GM19397 (cell line): ENCODE measurements at regions not wholly inside any gene's neighbourhood (a gene's known extent, or its start where the extent isn't known, plus 50 kb on each side); places are given as distances from the start of the nearest gene placed in this dataset.

Experiments used
- ATAC-seq: cut with Tn5 transposase; IDR thresholded peaks from one replicate; pipeline ENCODE4 v1.9.1; 2021; ENCODE audit warnings: mild to moderate bottlenecking, moderate library complexity; ENCODE audit not compliant: unreplicated experiment

DNA sequence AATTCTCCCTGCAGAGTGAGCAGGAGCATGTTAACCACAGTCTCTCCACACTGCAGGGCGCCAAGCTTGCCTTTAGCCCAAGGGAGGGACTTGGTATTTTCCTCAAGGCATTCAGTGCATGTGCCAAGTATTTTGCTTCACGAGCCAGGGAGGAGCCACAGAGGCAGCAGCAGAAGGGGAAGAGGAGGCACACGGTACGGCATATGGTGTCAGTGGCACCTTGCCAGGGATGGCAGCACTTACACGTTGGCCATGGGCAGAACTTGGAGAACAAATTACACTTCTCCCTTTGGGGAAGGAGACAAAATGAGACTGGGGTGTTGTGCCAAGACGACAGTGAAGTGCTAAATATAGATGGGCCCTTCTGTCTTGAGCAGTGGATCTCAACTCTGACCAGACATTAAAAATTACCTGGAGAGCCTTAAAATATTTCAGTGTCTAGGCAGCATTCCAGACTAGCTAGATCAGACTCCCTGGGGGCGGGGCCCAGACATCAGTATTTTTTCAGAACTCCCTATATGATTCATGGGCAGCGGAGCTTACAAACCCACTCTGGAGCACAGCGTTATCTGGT lies 155.8 kb downstream of the DRD1 start:
- ATAC-seq = no peak

DNA sequence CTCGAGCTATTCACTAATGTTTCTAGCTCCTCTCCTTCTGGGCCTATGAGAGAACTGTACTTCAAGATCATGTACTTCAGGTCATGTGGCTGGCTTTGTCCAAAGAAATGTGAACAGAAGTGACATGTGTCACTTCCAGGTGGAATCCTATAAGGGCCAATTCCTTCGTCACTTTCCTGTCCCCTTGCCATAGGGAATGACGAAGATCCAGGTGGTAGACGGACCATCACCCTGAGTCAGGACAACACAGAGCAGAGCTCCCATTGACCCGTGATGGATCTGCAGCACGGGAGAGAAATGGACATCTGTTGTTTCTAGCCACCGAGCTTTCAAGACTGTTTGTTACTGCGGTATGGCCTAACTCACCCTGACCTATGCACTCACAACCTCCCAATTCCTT lies 157.0 kb downstream of the DRD1 start:
- ATAC-seq = no peak

DNA sequence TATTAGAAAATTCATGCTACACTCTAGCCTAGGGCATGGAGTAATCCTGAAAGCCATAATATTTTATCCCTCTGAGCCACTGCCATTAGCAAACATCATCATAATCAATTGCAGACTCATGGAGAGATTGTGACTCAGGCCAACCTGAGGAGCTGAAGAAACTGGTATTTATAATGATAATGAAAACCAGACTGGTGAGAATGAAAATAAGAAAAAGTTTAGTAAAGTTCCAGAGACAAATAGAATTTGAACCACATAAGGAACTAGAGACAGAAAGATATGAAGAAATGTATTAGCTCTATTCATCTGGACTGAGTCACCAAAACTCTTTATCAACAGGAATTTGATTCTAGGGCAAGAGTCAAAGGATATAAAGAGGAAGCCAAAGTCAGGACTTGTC lies 158.7 kb downstream of the DRD1 start:
- ATAC-seq = no peak

DNA sequence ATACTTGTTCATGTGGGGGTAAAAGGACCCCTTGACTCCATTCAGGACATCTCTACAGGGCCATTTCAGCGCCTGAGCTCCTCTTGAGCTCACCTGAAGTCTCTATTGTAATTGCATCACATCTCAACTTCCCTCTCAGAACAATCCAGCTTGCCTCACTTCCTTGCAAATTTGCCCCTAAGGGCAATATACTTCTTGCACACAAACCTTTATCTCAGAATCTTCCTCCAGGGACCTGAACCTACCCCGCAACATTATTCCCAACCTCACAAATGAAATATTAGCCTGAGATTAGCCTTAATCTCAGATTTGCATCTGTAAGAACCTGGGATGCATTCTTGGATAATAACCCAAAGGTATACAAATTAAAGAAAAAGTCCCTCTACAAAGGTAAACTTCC lies 159.2 kb downstream of the DRD1 start:
- ATAC-seq = no peak

DNA sequence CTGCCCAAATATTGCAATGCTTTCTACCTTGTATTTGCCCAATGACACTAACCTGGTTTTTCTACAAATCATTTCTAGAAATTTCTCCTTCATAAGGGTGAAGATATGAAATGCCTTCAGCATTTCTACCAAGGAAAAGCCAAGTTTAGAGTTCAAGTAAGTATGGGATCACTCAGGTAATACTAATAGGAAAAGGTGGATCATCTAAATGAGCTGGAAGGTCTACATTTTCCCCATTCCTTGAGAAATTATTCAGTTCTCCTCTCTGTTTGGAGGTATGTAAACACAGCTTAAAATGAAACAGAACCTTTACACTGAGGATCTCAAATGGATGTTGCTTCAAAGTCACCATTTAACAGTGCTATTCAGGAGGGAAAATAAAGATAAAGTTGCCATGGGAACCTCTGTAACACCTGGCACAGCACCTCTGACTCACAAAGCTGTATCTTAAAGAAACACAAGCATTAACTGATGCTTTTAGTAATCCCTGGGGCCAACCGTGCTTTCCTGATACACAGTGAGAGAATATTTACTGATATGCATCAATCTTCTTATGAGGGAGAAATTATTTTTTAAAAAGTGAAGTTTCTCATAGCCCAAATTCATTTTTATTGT lies 161.3 kb downstream of the DRD1 start:
- no peak for ATAC-seq

DNA sequence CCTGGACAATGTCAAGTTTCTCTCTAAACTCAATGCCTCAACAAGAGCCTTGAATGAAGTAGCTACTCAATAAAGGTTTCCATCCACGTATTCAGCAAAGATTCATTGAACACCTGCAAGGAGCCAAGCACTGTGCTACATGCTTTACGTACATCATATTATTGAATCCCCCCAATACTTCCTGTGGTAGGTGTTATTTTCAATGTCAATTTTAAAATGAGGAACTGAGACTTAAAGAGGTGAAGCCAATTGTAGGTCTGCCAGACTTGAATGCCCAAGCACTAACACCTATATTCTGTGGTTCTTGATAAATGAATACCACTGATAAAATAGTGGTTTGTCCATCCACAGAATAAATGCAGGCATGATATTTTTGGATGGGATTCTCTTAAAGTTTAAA lies 162.3 kb downstream of the DRD1 start:
- ATAC-seq = no peak

DNA sequence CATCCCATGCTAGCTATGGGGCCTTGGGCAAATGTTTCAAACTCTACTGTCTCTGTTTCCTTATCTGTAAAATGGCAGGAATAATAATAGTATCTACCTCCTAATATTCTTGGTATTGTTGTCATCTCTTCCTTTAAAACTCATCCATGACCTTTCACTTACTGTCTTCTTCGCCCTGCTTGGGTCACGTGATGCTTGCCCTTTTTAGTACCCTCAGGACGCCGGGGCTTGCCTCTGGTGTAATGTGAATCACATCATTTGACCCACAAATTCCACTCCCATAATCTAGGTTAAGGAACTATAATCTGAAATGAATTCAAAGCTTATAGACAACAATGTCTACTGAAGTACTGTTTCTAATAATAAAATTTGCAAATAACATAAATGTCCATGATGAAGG lies 162.7 kb downstream of the DRD1 start:
- ATAC-seq = no peak

DNA sequence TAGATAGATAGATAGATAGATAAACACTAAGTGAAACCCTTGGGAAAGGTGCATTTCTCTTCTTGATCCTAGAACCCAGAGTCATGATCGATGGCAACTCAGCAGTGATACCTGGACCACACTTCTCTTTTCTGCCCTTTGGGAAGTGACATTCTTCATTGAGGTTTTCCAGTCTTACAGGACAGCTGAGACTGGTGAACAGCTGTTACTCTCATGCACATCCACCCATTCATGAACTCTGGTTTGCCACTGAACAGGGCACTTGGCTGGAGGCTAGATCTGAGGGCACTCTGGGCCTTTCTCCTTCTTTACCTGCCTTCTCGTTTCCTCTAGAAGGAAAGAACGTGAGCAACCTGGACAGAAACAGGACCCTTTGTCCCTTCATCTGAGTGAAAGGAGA lies 164.5 kb downstream of the DRD1 start:
- no peak for ATAC-seq

DNA sequence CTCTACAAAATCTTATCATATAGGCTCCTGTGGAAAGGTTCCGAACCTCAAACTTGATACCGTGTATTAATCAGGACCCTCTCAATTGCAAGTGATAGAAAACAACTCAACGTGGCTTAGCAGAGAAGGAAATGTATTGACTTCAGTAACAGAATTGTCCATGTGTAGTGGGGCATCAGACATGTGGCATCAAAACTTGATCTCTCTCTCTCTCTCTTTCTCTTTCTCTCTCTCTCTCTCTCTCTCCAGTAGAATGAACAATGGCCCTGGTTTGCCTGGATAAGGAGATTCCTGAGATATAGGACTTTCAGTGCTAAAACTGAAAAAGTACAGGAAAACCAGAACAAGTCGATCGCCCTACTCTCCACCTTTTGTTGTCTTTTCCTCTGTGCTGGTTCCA lies 168.2 kb downstream of the DRD1 start:
- no peak for ATAC-seq

DNA sequence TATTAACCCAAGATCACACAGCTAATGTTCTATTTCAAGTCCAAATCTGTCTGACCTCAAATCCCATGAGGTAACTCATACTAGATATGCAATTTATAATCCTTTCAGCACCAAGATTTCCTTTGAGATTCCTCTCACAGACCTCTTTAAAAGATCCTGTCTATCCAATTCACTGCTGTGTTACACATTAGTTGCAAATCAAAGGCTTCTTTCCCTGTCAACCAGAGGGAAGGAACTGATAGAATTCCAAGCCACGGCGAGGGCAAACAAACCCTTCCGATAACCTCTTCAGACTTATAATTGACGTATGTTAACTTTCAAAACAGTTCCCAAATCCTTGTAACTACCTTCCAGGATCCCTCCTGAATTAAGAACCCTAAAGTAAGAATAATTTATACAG lies 168.9 kb downstream of the DRD1 start:
- no peak for ATAC-seq

DNA sequence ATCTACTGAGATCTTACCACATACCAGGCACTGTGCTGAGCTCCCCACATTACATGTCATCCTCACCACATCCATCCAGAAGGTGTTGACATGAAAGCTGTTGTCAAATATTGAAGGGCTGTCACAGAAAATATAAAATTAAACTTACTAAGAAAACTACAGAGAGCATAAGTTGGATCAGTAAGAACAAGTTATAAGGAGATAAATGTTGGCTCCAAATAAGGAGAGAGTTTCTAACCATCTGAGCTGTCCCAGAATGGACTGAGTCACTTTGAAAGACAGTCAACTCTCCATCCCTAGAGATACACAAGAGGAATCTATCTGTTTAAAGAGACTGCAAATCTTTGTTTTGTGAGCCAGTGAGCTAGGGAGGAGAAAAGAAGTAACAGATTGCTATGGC lies 169.8 kb downstream of the DRD1 start:
- ATAC-seq = no peak

DNA sequence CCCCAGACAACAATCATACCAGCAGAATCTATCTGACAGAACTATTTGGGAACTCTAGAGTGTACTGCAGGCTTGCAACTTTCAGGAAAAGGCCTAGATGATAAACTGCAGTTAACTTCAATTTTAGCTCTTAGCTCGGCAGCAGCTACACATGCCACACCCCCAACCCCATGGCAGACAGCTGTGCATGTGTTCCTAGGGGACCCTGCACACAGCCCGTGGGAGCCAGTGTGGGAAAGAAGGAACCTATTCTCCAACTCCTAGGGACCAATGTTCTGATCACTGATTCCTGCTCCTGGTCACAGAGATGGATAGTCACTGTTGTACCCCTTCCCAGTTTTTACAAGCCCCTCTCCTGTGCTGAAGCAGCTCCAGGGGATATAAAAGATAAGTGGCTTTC lies 179.6 kb downstream of the DRD1 start:
- no peak for ATAC-seq

DNA sequence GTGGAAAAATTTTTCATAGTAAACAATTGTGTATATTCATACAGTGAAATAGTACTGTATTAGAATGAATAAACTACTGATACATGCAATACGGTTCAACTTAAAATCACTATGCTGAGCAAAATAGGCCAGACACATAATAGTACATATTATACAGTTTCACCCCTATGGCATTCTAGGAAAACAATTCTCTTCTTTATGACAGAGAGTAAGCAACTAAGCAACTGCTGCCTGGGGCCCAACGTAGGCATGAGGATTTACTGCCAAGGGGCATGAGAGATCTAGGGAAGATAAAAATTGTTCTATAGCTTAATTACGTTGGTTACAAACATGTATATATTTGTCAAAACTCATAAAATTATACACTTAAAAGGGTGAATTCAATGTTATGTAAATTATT lies 180.2 kb downstream of the DRD1 start:
- ATAC-seq = no peak

DNA sequence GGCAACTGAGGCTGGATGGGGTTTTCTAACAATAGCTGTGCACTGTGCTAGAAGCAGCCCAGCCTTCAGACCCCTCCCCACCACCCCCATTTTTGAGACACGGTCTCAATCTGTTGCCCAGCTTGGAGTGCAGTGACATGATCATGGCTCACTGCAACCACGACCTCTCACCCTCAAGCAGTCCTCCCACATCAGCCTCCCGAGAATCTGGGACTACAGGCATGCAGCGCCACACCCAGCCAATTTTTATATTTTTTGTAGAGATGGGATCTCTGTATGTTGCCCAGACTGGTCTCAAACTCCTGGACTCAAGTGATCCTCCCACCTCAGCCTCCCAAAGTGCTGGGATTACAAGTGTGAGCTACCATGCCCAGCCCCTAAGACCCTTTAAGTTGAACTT lies 182.5 kb downstream of the DRD1 start:
- no peak for ATAC-seq

DNA sequence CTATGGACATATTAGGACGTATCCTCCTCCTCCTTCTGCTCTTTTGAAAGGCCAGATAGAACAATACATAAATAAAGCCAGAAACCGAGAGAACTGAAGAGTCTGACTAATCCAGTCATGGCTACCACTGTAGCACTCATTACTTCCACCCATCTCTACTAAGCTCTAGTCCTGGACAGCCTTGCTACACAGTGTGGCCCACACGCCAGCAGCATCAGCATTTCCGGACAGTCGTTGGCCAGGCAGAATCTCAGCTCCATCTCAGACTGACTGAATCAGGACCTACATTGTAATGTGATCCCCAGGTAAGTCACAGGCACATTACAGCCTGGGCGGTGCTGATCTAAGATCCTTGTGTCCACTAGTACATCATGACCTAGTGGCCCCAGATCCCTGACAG lies 182.9 kb downstream of the DRD1 start:
- no peak for ATAC-seq

DNA sequence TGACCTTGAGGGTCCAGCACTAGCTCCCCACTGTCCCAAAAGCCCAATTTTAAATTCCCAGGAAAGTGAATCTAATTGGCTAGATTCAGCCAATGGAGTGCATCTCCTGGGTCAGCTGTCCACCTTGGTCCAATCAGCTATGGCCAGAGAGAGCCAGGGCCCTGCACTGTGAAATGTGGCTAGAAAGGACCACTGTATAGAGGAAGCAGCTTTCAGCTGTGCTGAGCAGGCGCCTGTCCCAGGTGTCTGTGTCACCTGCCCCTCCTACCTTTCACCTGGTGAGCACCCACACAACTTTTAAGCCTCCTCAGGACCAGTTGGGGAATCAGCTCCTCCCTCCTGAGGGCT lies 186.2 kb downstream of the DRD1 start:
- ATAC-seq = no peak

DNA sequence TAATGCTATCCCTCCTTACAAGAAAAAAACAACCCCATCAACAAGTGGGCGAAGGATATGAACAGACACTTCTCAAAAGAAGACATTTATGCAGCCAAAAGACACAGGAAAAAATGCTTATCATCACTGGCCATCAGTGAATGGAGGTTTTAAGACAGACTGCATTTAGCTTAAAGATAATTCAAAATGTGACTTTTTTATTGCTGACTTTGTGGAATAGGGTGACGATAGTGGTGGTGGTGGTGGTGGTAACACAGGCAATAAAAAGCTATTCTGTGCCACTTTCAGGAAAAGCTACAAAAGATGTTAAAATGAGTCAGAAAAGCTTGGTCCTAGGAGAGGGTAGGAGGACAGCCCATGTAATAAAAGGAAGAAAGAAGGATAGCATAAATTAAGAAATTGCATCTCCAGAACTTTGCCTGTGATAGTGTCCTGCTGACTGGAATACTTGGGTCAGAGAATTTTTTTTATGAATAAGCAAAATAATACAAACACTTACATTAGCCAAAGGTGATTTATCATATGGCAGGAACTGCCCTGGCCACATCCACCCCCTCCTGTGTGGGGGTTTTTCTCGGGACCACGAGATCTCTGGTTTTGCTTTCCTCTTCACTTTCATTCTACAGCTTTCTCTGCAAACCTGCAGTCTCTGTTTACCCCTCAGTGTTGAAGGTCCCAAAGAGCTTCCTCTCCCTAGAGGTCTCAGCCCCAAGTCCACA lies 186.7 kb downstream of the DRD1 start:
- ATAC-seq = no peak

DNA sequence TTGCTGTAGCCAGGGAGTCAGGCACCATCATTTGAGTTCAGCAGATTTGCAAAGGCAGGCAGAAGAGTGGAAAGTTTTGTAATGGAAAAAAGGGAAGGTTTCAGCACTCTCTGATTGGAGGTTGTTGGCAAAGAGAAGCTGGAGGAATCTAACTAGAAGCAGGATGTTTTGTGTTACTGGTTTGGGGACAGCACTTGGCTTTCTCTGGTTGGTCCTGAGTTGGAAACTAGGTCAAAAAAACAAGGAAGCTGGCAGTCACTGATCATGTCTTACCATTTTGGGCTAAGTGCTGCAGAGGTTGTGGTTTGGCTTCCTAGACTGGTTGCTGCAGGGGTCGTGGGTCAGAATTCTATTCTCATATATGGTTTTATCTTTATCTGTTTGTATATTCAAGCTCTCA lies 189.8 kb downstream of the DRD1 start:
- ATAC-seq = no peak

DNA sequence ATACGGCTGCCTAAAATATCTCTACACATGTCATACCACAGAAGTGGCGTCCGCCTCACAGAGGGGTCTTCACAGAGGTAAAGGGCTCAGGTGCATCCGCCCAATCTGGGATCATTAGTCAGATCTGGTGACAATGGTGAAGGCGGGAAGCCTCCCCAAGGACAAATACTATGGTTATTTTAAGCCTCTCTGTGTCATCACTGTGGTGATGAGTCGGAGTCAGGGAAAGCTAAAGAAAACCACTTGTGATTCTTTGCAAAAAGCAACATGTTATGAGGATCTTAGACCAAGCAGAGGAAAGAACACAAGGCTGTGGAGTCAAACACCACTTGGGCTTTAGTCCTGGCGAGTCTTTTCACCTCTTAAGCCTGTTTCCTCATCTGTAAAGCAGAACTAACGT lies 190.4 kb downstream of the DRD1 start:
- ATAC-seq = no peak

DNA sequence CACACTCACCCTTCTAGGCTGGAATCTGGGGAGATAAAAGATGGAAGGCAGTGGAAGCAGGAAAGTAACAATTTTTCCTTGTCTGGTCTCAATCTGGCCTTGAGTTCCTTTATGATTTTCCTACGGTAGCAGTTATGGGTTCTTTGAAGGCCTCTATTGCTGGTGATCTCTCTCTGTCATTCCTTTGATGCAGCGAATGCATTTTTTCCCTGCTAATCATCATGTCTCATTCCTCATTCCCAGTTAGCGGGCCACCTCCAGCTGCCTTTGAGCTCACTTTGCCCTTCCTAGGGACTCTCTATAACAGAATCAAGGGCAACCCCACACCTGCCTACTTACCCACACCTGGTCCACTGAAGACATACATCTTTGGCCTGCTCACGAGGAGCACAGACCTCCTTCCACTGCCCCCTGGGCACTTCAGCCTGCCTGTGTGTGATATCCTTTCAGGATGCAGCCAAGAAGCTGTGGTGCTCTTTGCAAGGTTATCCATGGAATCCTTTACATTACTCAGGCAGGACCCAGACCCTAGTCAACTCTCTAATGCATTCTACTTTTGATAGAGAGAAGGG lies 191.7 kb downstream of the DRD1 start:
- no peak for ATAC-seq

DNA sequence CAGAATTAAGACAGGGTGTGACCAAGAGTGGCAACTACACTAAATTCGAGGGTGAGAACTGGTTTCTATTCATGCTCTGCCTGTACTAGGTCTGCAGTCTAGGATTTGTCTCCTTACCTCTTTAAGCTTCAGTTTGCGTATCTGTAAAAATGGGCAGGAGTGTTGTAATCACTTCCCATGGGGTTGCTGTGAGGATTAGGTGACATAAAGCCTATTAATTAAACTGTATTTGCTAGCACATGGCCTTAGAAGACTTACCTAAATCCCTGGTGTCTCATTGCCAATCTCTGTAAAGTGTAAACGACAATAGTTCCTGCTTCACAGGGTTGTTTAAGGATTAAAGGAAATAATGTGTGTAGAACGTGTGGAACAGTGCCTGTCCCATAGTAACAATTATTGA lies 193.6 kb downstream of the DRD1 start:
- no peak for ATAC-seq

DNA sequence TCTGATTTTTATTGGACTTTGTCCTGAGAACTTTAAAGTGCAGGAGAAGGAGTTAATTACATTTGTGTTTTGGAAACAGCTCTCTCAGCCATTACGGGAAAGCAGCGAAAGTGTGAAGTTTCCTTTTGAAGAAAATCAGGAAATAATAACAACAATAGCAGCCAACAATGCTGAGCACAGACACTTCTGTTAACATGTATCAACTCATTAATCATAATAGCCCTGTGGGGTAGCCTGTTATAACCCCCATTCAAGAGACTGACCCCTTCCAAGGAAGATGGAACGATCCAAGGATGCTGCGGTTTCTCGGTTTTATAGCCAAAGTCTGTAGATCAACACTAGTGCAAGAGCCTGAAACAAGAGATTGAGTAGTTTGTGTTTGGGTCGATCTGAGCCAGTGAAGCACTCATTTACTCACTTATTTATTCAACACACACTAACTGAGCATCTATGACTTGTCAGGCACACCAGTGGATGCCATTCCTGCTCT lies 195.5 kb downstream of the DRD1 start:
- ATAC-seq = no peak
